HG03196 (cell line): ENCODE measurements at regions not wholly inside any gene's neighbourhood (a gene's known extent, or its start where the extent isn't known, plus 50 kb on each side); places are given as distances from the start of the nearest gene placed in this dataset.
"Not testable (repeated sequence)": the region's sequence is repeated elsewhere in the genome, so short reads cannot be mapped to it uniquely, and the experiment has no call there.

ENCODE experiments used
- ATAC-seq: cut with Tn5 transposase; IDR thresholded peaks from one replicate; pipeline ENCODE4 v1.9.1; 2021; ENCODE audit not compliant: unreplicated experiment

GRCh38 chr7:80082213-80082612 is 52.4 kb upstream of the GNAI1 start:
- ATAC-seq, result no peak

- ATAC-seq, result no peak
These were observed 55.7 kb upstream of the GNAI1 start for GRCh38 chr7:80078886-80079285.

- no peak for ATAC-seq
These were observed 56.4 kb upstream of the GNAI1 start for GRCh38 chr7:80078159-80078731.

GRCh38 chr7:80070391-80070790 is 64.2 kb upstream of the GNAI1 start:
- no peak for ATAC-seq

GRCh38 chr7:80066639-80067038 is 68.0 kb upstream of the GNAI1 start:
- ATAC-seq, result no peak

- no peak for ATAC-seq
These were observed 70.8 kb upstream of the GNAI1 start for GRCh38 chr7:80063834-80064233.

- no peak for ATAC-seq
These were observed 74.3 kb upstream of the GNAI1 start for GRCh38 chr7:80060218-80060806.

- ATAC-seq, result no peak
These were observed 77.1 kb upstream of the GNAI1 start for GRCh38 chr7:80057488-80057887.

- no peak for ATAC-seq
These were observed 80.3 kb upstream of the GNAI1 start for GRCh38 chr7:80054356-80054755.

- ATAC-seq, result no peak
These were observed 81.5 kb upstream of the GNAI1 start for GRCh38 chr7:80053124-80053523.

GRCh38 chr7:80047856-80048459 is 86.7 kb upstream of the GNAI1 start:
- no peak for ATAC-seq

- ATAC-seq, result no peak
These were observed 87.6 kb upstream of the GNAI1 start for GRCh38 chr7:80047032-80047431.

GRCh38 chr7:80044796-80045195 is 89.8 kb upstream of the GNAI1 start:
- no peak for ATAC-seq

GRCh38 chr7:80040752-80041151 is 93.9 kb upstream of the GNAI1 start:
- no peak for ATAC-seq

- ATAC-seq, result no peak
These were observed 94.3 kb upstream of the GNAI1 start for GRCh38 chr7:80040335-80040734.

- no peak for ATAC-seq
These were observed 95.3 kb upstream of the GNAI1 start for GRCh38 chr7:80039251-80039884.

GRCh38 chr7:80037689-80038088 is 96.9 kb upstream of the GNAI1 start:
- ATAC-seq, result no peak

GRCh38 chr7:80036107-80036506 is 98.5 kb upstream of the GNAI1 start:
- ATAC-seq, result no peak

- no peak for ATAC-seq
These were observed 105.9 kb upstream of the GNAI1 start for GRCh38 chr7:80028717-80029116.

- ATAC-seq, result no peak
These were observed 106.9 kb upstream of the GNAI1 start for GRCh38 chr7:80027611-80028173.

- no peak for ATAC-seq
These were observed 107.9 kb upstream of the GNAI1 start for GRCh38 chr7:80026766-80027165.

GRCh38 chr7:80020277-80020676 is 114.4 kb upstream of the GNAI1 start:
- ATAC-seq, result not testable (repeated sequence)
